KOPT-K1 (cell line): ENCODE measurements at regions not wholly inside any gene's neighbourhood (a gene's known extent, or its start where the extent isn't known, plus 50 kb on each side); places are given as distances from the start of the nearest gene placed in this dataset.

Experiments used
- H3K27ac ChIP-seq: fragments of 200-600 bp; sonication (generic); 2 replicates; pipeline ENCODE4 v1.5.1; 2016; ENCODE audit warnings: antibody characterized with exemption, mild to moderate bottlenecking, low read depth, low read length; ENCODE audit not compliant: poor library complexity, severe bottlenecking
- H3K36me3 ChIP-seq: fragments of 200-600 bp; sonication (generic); 2 replicates; pipeline ENCODE4 v1.5.1; 2017; ENCODE audit warnings: antibody characterized with exemption, mild to moderate bottlenecking, low read length, moderate library complexity; ENCODE audit not compliant: insufficient read depth
- H3K9me3 ChIP-seq: fragments of 200-600 bp; sonication (generic); 2 replicates; pipeline ENCODE4 v1.5.1; 2017; ENCODE audit warnings: antibody characterized with exemption, low read length, mild to moderate bottlenecking; ENCODE audit not compliant: insufficient read depth, poor library complexity, severe bottlenecking

GRCh38 chr17:71171270-71171669 is 949.5 kb upstream of the SOX9 start:
- H3K27ac ChIP-seq = no peak overlapping the region
- no peaks in the 10 kb centered on the region for H3K9me3 ChIP-seq
- H3K36me3 ChIP-seq = no peaks in the 10 kb centered on the region

- H3K9me3 ChIP-seq = no peaks in the 10 kb centered on the region
- H3K27ac ChIP-seq = no peak overlapping the region
- H3K36me3 ChIP-seq = no peaks in the 10 kb centered on the region
Observed at GRCh38 chr17:71173991-71174390, 946.8 kb upstream of the SOX9 start.

GRCh38 chr17:71176331-71176730 is 944.5 kb upstream of the SOX9 start:
- Histone ChIP-seq H3K9me3 (no peaks in the 10 kb centered on the region), H3K27ac (no peak overlapping the region), H3K36me3 (no peaks in the 10 kb centered on the region)

GRCh38 chr17:71176928-71177443 is 943.8 kb upstream of the SOX9 start:
- H3K36me3 ChIP-seq = no peaks in the 10 kb centered on the region
- H3K27ac ChIP-seq = no peak overlapping the region
- H3K9me3 ChIP-seq = no peaks in the 10 kb centered on the region

- Histone ChIP-seq H3K9me3 (no peaks in the 10 kb centered on the region), H3K36me3 (no peaks in the 10 kb centered on the region), H3K27ac (no peak overlapping the region)
Observed at GRCh38 chr17:71180801-71181385, 939.9 kb upstream of the SOX9 start.

- H3K27ac ChIP-seq = no peak overlapping the region
- H3K9me3 ChIP-seq = no peaks in the 10 kb centered on the region
- no peaks in the 10 kb centered on the region for H3K36me3 ChIP-seq
Observed at GRCh38 chr17:71183066-71183660, 937.7 kb upstream of the SOX9 start.

- no peak overlapping the region for H3K27ac ChIP-seq
- no peaks in the 10 kb centered on the region for H3K9me3 ChIP-seq
- H3K36me3 ChIP-seq = no peaks in the 10 kb centered on the region
Observed at GRCh38 chr17:71184716-71185115, 936.1 kb upstream of the SOX9 start.

GRCh38 chr17:71187145-71187878 is 933.5 kb upstream of the SOX9 start:
- no peaks in the 10 kb centered on the region for H3K9me3 ChIP-seq
- no peak overlapping the region for H3K27ac ChIP-seq
- H3K36me3 ChIP-seq = no peaks in the 10 kb centered on the region

- no peak overlapping the region for H3K27ac ChIP-seq
- H3K36me3 ChIP-seq = no peaks in the 10 kb centered on the region
- no peaks in the 10 kb centered on the region for H3K9me3 ChIP-seq
Observed at GRCh38 chr17:71188811-71189492, 931.9 kb upstream of the SOX9 start.

- H3K27ac ChIP-seq = no peak overlapping the region
- H3K36me3 ChIP-seq = no peaks in the 10 kb centered on the region
- H3K9me3 ChIP-seq = no peaks in the 10 kb centered on the region
Observed at GRCh38 chr17:71189493-71189831, 931.4 kb upstream of the SOX9 start.

GRCh38 chr17:71192039-71192555 is 928.7 kb upstream of the SOX9 start:
- Histone ChIP-seq H3K9me3 (no peaks in the 10 kb centered on the region), H3K36me3 (no peaks in the 10 kb centered on the region), H3K27ac (no peak overlapping the region)

GRCh38 chr17:71192848-71193247 is 928.0 kb upstream of the SOX9 start:
- Histone ChIP-seq H3K9me3 (no peaks in the 10 kb centered on the region), H3K27ac (no peak overlapping the region), H3K36me3 (no peaks in the 10 kb centered on the region)

GRCh38 chr17:71200597-71200996 is 920.2 kb upstream of the SOX9 start:
- H3K9me3 ChIP-seq = no peaks in the 10 kb centered on the region

GRCh38 chr17:71201639-71202038 is 919.2 kb upstream of the SOX9 start:
- no peak overlapping the region for H3K27ac ChIP-seq
- H3K36me3 ChIP-seq = no peaks in the 10 kb centered on the region
- H3K9me3 ChIP-seq = no peaks in the 10 kb centered on the region

More at GRCh38 chr17:71200597-71200996, 920.2 kb upstream of the SOX9 start:
- H3K36me3 ChIP-seq = no peaks in the 10 kb centered on the region
- no peak overlapping the region for H3K27ac ChIP-seq

- Histone ChIP-seq H3K9me3 (no peaks in the 10 kb centered on the region), H3K27ac (no peak overlapping the region), H3K36me3 (no peaks in the 10 kb centered on the region)
Observed at GRCh38 chr17:71202449-71202848, 918.4 kb upstream of the SOX9 start.
